ENCODE measurements at regions not wholly inside any gene's neighbourhood (a gene's known extent, or its start where the extent isn't known, plus 50 kb on each side); places are given as distances from the start of the nearest gene placed in this dataset.
A peak's percentile ranks its signal among the peaks of the same experiment; 100 is the strongest.
"Not testable (repeated sequence)": the region's sequence is repeated elsewhere in the genome, so short reads cannot be mapped to it uniquely, and the experiment has no call there.

GRCh38 chr13:89315287-89315686, 1644.1 kb downstream of the SLITRK5 start:
- DNase-seq (ENCODE audit: low read depth in 2 of 2) = no peak

- no peak for DNase-seq (ENCODE audit: low read depth in 2 of 2)
Observed at GRCh38 chr13:89322466-89322865, 1651.3 kb downstream of the SLITRK5 start.

GRCh38 chr13:89324582-89324981, 1653.4 kb downstream of the SLITRK5 start:
- no peak for DNase-seq (ENCODE audit: low read depth in 2 of 2)

GRCh38 chr13:89343165-89343564, 1672.0 kb downstream of the SLITRK5 start:
- no peak for DNase-seq (ENCODE audit: low read depth in 2 of 2)

- no peak for DNase-seq (ENCODE audit: low read depth in 2 of 2)
Observed at GRCh38 chr13:89352384-89352783, 1681.2 kb downstream of the SLITRK5 start.

GRCh38 chr13:89361909-89362308, 1690.7 kb downstream of the SLITRK5 start:
- no peak for DNase-seq (ENCODE audit: low read depth in 2 of 2)

- no peak for DNase-seq (ENCODE audit: low read depth in 2 of 2)
Observed at GRCh38 chr13:89363144-89363543, 1692.0 kb downstream of the SLITRK5 start.

- no peak for DNase-seq (ENCODE audit: low read depth in 2 of 2)
Observed at GRCh38 chr13:89372193-89372592, 1701.0 kb downstream of the SLITRK5 start.

GRCh38 chr13:89375839-89376238, 1704.7 kb downstream of the SLITRK5 start:
- peak; percentile 40 to 43 for DNase-seq (ENCODE audit: low read depth in 2 of 2)

GRCh38 chr13:89380101-89380500, 1708.9 kb downstream of the SLITRK5 start:
- DNase-seq (ENCODE audit: low read depth in 2 of 2) = no peak

- DNase-seq (ENCODE audit: low read depth in 2 of 2) = no peak
Observed at GRCh38 chr13:89382981-89383380, 1711.8 kb downstream of the SLITRK5 start.

GRCh38 chr13:89383891-89384290, 1712.7 kb downstream of the SLITRK5 start:
- DNase-seq (ENCODE audit: low read depth in 2 of 2) = no peak

GRCh38 chr13:89393758-89394304, 1722.7 kb downstream of the SLITRK5 start:
- no peak for DNase-seq (ENCODE audit: low read depth in 2 of 2)

- peak; percentile 16 to 17 for DNase-seq (ENCODE audit: low read depth in 2 of 2)
Observed at GRCh38 chr13:89401264-89401675, 1730.1 kb downstream of the SLITRK5 start.

- DNase-seq (ENCODE audit: low read depth in 2 of 2) = no peak
Observed at GRCh38 chr13:89402211-89402610, 1731.0 kb downstream of the SLITRK5 start.

GRCh38 chr13:89406096-89406495, 1734.9 kb downstream of the SLITRK5 start:
- DNase-seq (ENCODE audit: low read depth in 2 of 2) = not testable (repeated sequence)

GRCh38 chr13:89407357-89407756, 1736.2 kb downstream of the SLITRK5 start:
- DNase-seq (ENCODE audit: low read depth in 2 of 2) = no peak

GRCh38 chr13:89432997-89433396, 1761.8 kb downstream of the SLITRK5 start:
- no peak for DNase-seq (ENCODE audit: low read depth in 2 of 2)

- DNase-seq (ENCODE audit: low read depth in 2 of 2) = not testable (repeated sequence)
Observed at GRCh38 chr13:89434624-89435023, 1763.5 kb downstream of the SLITRK5 start.

GRCh38 chr13:89454681-89455080, 1783.5 kb downstream of the SLITRK5 start:
- DNase-seq (ENCODE audit: low read depth in 2 of 2) = no peak

- DNase-seq (ENCODE audit: low read depth in 2 of 2) = no peak
Observed at GRCh38 chr13:89455225-89455624, 1784.1 kb downstream of the SLITRK5 start.

GRCh38 chr13:89455741-89456140, 1784.6 kb downstream of the SLITRK5 start:
- no peak for DNase-seq (ENCODE audit: low read depth in 2 of 2)

GRCh38 chr13:89457977-89458376, 1786.8 kb downstream of the SLITRK5 start:
- peak; percentile 42 to 44 for DNase-seq (ENCODE audit: low read depth in 2 of 2)

GRCh38 chr13:89458456-89458855, 1787.3 kb downstream of the SLITRK5 start:
- DNase-seq (ENCODE audit: low read depth in 2 of 2) = no peak
